MM.1S (cell line): ENCODE measurements at regions not wholly inside any gene's neighbourhood (a gene's known extent, or its start where the extent isn't known, plus 50 kb on each side); places are given as distances from the start of the nearest gene placed in this dataset.
A peak's percentile ranks its signal among the peaks of the same experiment; 100 is the strongest.
"Not testable (repeated sequence)": the region's sequence is repeated elsewhere in the genome, so short reads cannot be mapped to it uniquely, and the experiment has no call there.

Experiments used
- DNase-seq: peaks from one replicate; pipeline ENCODE4 v3.0.0-alpha.2; 2015
- H2AFZ ChIP-seq: fragments of 300-600 bp; sonication (generic); 2 replicates; pipeline ENCODE4 v1.6.0; 2016; ENCODE audit warnings: antibody characterized with exemption, low read length
- H3F3A ChIP-seq: fragments of 300-600 bp; sonication (generic); 2 replicates; pipeline ENCODE4 v1.6.1; 2016; ENCODE audit warnings: mild to moderate bottlenecking, antibody characterized with exemption, low read length, moderate library complexity, mixed read lengths; ENCODE audit not compliant: insufficient read depth
- H3K27ac ChIP-seq: fragments of 300-600 bp; sonication (generic); 2 replicates; pipeline ENCODE4 v1.5.1; 2016; ENCODE audit warnings: mild to moderate bottlenecking, low read length
- H3K27me3 ChIP-seq: fragments of 300-600 bp; sonication (generic); replicated peaks from 2 replicates; pipeline ENCODE4 v1.6.0; 2016; ENCODE audit warnings: low read length; ENCODE audit not compliant: insufficient read depth
- H3K36me3 ChIP-seq: fragments of 300-600 bp; sonication (generic); replicated peaks from 2 replicates; pipeline ENCODE4 v1.6.1; 2016; ENCODE audit warnings: mild to moderate bottlenecking, low read length, mixed read lengths; ENCODE audit not compliant: insufficient read depth
- H3K4me1 ChIP-seq: fragments of 300-600 bp; sonication (generic); 2 replicates; pipeline ENCODE4 v1.6.1; 2016; ENCODE audit warnings: low read length, mixed read lengths
- H3K4me2 ChIP-seq: fragments of 300-600 bp; sonication (generic); 2 replicates; pipeline ENCODE4 v1.6.0; 2016; ENCODE audit warnings: low read depth, low read length
- H3K4me3 ChIP-seq: fragments of 300-600 bp; sonication (generic); 2 replicates; pipeline ENCODE4 v1.5.1; 2016; ENCODE audit warnings: low read length, mixed read lengths
- H3K79me2 ChIP-seq: fragments of 300-600 bp; sonication (generic); 2 replicates; pipeline ENCODE4 v1.6.1; 2016; ENCODE audit warnings: mixed run types, low read length, mixed read lengths
- H3K9ac ChIP-seq: fragments of 300-600 bp; sonication (generic); 2 replicates; pipeline ENCODE4 v1.6.1; 2016; ENCODE audit warnings: low read length, mixed read lengths
- H3K9me2 ChIP-seq: fragments of 300-600 bp; sonication (generic); replicated peaks from 2 replicates; pipeline ENCODE4 v1.6.1; 2016; ENCODE audit warnings: mild to moderate bottlenecking, low read length, mixed read lengths; ENCODE audit not compliant: insufficient read depth
- H3K9me3 ChIP-seq: fragments of 300-600 bp; sonication (generic); replicated peaks from 2 replicates; pipeline ENCODE4 v1.6.1; 2016; ENCODE audit warnings: mild to moderate bottlenecking, low read length, mixed read lengths; ENCODE audit not compliant: insufficient read depth
- H4K20me1 ChIP-seq: fragments of 300-600 bp; sonication (generic); 2 replicates; pipeline ENCODE4 v1.6.1; 2016; ENCODE audit warnings: mild to moderate bottlenecking, low read length, moderate library complexity, mixed read lengths; ENCODE audit not compliant: insufficient read depth
- EZH2 ChIP-seq: fragments of 300-600 bp; sonication (generic); optimal IDR thresholded peaks from 2 replicates; pipeline ENCODE3; 2017; ENCODE audit warnings: low read depth, mild to moderate bottlenecking, antibody characterized with exemption, low read length, mixed read lengths
- EZH2phosphoT487 ChIP-seq: fragments of 300-600 bp; sonication (generic); IDR thresholded peaks from 2 replicates; pipeline ENCODE4 v1.6.1; 2018; ENCODE audit warnings: antibody characterized with exemption, low read length
- TF ChIP-seq, protein P1 (sequence below): fragments of 300-600 bp; sonication (generic); IDR thresholded peaks from 2 replicates; pipeline ENCODE4 v1.5.1; 2016; ENCODE audit warnings: antibody characterized with exemption, low read length, mixed read lengths

DNA sequence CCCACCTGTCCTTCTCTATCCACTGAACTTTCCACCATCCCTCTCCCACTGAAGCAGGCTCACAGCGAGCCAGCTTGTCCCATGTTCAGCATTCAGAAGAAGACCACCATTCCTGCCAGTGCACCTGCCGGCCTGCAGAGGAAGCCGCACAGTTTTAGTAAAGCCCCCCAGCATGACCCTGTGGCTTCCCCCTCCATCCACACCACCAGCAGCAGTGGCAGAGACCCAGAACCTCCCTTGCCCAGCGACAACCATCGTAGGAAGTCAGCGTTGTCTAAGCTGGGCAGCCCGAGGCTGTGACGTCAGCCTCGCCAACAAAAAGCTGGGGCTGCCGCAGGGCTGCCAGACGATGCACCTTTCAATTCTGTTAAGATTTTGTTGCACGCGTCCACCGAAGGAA, 66.6 kb upstream of the TAMM41 start:
- no peaks in the 10 kb centered on the region for H3F3A ChIP-seq
- no peak overlapping the region for H2AFZ ChIP-seq
- no peak overlapping the region for H3K4me3 ChIP-seq
- H3K27me3 ChIP-seq, result no peaks in the 10 kb centered on the region
- H3K36me3 ChIP-seq, result no peaks in the 10 kb centered on the region
- no peaks in the 10 kb centered on the region for H4K20me1 ChIP-seq
- H3K9me3 ChIP-seq, result no peaks in the 10 kb centered on the region
- DNase-seq, result no peak
- no peak for TF ChIP-seq EZH2
- TF ChIP-seq, protein P1, sequence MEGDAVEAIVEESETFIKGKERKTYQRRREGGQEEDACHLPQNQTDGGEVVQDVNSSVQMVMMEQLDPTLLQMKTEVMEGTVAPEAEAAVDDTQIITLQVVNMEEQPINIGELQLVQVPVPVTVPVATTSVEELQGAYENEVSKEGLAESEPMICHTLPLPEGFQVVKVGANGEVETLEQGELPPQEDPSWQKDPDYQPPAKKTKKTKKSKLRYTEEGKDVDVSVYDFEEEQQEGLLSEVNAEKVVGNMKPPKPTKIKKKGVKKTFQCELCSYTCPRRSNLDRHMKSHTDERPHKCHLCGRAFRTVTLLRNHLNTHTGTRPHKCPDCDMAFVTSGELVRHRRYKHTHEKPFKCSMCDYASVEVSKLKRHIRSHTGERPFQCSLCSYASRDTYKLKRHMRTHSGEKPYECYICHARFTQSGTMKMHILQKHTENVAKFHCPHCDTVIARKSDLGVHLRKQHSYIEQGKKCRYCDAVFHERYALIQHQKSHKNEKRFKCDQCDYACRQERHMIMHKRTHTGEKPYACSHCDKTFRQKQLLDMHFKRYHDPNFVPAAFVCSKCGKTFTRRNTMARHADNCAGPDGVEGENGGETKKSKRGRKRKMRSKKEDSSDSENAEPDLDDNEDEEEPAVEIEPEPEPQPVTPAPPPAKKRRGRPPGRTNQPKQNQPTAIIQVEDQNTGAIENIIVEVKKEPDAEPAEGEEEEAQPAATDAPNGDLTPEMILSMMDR, result no peak
- TF ChIP-seq EZH2phosphoT487, result no peak
- H3K4me2 ChIP-seq, result no peak overlapping the region
- H3K9me2 ChIP-seq, result no peaks in the 10 kb centered on the region
- no peak overlapping the region for H3K27ac ChIP-seq
- H3K9ac ChIP-seq, result no peak overlapping the region
- H3K79me2 ChIP-seq, result no peaks in the 10 kb centered on the region
- H3K4me1 ChIP-seq, result no peaks in the 10 kb centered on the region

DNA sequence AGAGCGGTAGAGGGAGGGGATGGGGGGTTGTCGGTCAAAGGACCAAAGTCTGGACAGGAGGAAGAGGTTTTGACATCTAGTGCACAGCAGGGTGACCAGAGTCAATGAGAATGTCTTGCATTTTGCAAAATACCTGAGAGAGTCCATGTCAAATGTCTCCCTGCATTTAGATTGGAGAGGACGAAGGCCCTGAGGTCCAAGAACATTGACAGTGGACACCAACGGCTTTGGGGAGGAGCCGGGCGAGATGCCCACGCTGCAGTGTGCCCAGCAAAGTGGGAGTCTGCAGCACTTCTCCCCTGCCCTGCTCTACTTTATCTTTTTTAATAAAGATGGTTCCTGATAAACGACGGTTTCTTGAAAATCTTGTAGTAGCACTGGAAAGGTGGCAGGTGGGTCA, 67.4 kb upstream of the TAMM41 start:
- H3K36me3 ChIP-seq, result no peaks in the 10 kb centered on the region
- no peak overlapping the region for H3K4me3 ChIP-seq
- H3K79me2 ChIP-seq, result no peaks in the 10 kb centered on the region
- no peaks in the 10 kb centered on the region for H4K20me1 ChIP-seq
- H3F3A ChIP-seq, result no peaks in the 10 kb centered on the region
- no peaks in the 10 kb centered on the region for H3K4me1 ChIP-seq
- no peaks in the 10 kb centered on the region for H3K9me3 ChIP-seq
- TF ChIP-seq EZH2, result no peak
- H3K27me3 ChIP-seq, result no peaks in the 10 kb centered on the region
- no peaks in the 10 kb centered on the region for H3K9me2 ChIP-seq
- H3K9ac ChIP-seq, result no peak overlapping the region
- no peak for DNase-seq
- H3K27ac ChIP-seq, result no peak overlapping the region
- H3K4me2 ChIP-seq, result no peak overlapping the region
- no peak overlapping the region for H2AFZ ChIP-seq

DNA sequence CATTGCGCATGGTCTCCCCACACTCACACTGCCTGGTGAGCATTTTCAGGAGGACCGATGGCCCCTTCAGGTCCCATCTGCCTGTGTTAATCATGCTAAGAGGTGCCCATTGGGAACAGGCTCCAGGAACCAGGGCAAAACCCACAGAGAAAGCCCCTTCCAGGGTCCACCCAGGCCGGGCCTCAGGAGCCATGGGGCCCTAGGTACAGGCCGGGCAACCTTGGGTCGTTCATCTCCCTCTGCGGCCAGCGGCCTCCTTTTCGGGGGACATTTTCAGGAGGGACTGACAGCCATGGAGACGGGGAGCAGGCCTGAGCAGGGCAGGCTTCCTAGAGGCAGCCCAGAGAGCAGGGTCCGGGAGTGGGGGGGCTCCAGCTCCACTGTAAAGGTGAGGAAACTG, 68.0 kb upstream of the TAMM41 start:
- H2AFZ ChIP-seq, result no peak overlapping the region
- no peaks in the 10 kb centered on the region for H3K27me3 ChIP-seq
- no peak overlapping the region for H3K9ac ChIP-seq
- no peak for DNase-seq
- no peak overlapping the region for H3K4me2 ChIP-seq
- H3K27ac ChIP-seq, result no peak overlapping the region
- no peaks in the 10 kb centered on the region for H3K9me3 ChIP-seq
- H3K9me2 ChIP-seq, result no peaks in the 10 kb centered on the region
- H3K4me1 ChIP-seq, result no peaks in the 10 kb centered on the region
- TF ChIP-seq, protein P1, result no peak
- TF ChIP-seq EZH2phosphoT487 (no peak), EZH2 (no peak)
- no peak overlapping the region for H3K4me3 ChIP-seq
- no peaks in the 10 kb centered on the region for H3K79me2 ChIP-seq
- no peaks in the 10 kb centered on the region for H3F3A ChIP-seq
- no peaks in the 10 kb centered on the region for H3K36me3 ChIP-seq
- H4K20me1 ChIP-seq, result no peaks in the 10 kb centered on the region

DNA sequence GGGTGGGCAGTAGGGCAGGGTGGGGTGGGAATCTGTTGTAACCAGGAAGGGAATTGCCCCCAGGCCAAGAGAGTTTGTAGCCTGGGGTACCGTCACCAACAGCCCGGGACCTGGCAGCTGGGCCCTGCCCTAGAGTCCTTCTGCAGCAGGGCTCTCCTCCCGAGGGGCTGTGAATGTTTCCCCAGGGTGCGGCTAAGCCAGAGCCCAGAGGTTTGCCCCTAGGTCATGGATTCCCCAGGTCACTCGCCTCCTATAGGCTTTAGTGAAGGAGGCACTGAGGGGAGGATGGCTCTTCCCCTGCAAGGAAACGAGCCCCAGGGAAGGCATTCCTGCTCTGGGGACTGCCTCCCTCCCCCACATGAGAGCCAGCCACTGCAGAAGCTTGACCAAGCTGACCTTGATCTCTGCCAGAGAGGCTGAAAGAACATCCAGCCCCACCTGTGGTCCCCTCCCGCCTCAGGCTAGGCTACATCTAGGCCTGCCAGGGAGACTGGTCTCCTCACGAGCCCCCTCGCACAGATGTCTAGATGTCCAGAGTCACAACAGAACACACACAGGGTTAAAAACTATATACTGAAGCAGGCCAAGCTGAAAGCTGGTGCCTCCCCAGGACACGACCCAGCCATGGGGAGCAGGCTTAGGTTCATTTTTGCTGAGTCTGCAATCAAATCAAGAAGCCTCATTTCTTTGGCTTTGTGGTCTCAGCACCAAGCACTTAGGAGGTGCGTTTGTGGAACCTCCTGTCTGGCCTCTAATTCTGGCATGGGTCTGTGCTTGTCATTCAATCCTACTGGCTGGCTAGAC, 69.1 kb upstream of the TAMM41 start:
- Histone ChIP-seq H3K9me3 (no peaks in the 10 kb centered on the region), H3K36me3 (no peaks in the 10 kb centered on the region), H3K27me3 (no peaks in the 10 kb centered on the region), H3K9me2 (no peaks in the 10 kb centered on the region), H3K9ac (no peak overlapping the region), H3K79me2 (no peaks in the 10 kb centered on the region), H3K4me2 (no peak overlapping the region), H3K27ac (no peak overlapping the region), H3F3A (no peaks in the 10 kb centered on the region), H3K4me3 (no peak overlapping the region), H2AFZ (no peak overlapping the region), H3K4me1 (no peaks in the 10 kb centered on the region), H4K20me1 (no peaks in the 10 kb centered on the region)
- no peak for TF ChIP-seq EZH2phosphoT487
- TF ChIP-seq, protein P1, result no peak
- no peak for TF ChIP-seq EZH2
- DNase-seq, result peak; percentile 38

DNA sequence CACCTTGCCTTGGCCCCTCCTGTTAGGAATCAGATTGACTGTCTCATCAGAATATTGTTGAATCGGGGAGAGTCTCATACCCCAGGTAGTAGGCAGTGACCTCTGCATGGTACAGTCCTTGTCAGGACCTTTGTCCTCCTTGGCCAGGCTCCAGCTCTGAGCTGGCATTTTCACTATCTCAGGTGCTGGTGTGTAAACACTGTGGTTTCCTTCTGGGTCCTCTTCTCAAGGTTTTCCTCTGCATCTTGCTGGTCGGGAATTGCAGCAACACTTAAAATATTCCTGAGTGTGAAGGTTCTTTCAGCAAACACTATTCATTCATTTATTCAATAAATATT, 69.7 kb upstream of the TAMM41 start:
- not testable (repeated sequence) for H3K9me2 ChIP-seq, H3K9ac ChIP-seq, H2AFZ ChIP-seq, H3K36me3 ChIP-seq, H3K4me1 ChIP-seq, H3K27me3 ChIP-seq, H3K79me2 ChIP-seq, H3K4me2 ChIP-seq, H4K20me1 ChIP-seq, H3F3A ChIP-seq, H3K27ac ChIP-seq, H3K9me3 ChIP-seq, H3K4me3 ChIP-seq, DNase-seq
